NB4 (cell line): ENCODE measurements at regions not wholly inside any gene's neighbourhood (a gene's known extent, or its start where the extent isn't known, plus 50 kb on each side); places are given as distances from the start of the nearest gene placed in this dataset.
"Not testable (repeated sequence)": the region's sequence is repeated elsewhere in the genome, so short reads cannot be mapped to it uniquely, and the experiment has no call there.

ENCODE experiments used
- MAX ChIP-seq: IDR thresholded peaks from 2 replicates; pipeline ENCODE4 v1.6.1; 2011; ENCODE audit warnings: low read depth, low read length
- MYC ChIP-seq: IDR thresholded peaks from 2 replicates; pipeline ENCODE4 v1.6.1; 2011; ENCODE audit warnings: low read depth, low read length
- POLR2A ChIP-seq: IDR thresholded peaks from 2 replicates; pipeline ENCODE4 v1.6.1; 2011; ENCODE audit warnings: mild to moderate bottlenecking; ENCODE audit not compliant: insufficient read length; ENCODE audit errors: extremely low read depth
- TF ChIP-seq, protein P1 (sequence below): IDR thresholded peaks from one replicate; pipeline ENCODE4 v1.5.1; 2012; ENCODE audit warnings: low read depth, low read length

DNA sequence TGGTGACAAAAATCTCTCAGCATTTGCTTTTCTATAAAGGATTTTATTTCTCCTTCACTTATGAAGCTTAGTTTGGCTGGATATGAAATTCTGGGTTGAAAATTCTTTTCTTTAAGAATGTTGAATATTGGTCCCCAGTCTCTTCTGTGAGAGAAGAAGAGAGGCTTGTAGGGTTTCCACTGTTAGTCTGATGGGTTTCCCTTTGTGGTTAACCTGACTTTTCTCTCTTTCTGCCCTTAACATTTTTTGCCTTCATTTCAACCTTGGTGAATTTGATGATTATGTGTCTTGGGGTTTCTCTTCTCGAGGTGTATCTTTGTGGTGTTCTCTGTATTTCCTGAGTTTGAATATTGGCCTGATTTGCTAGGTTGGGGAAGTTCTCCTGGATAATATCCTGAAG is 116.9 kb upstream of the ZEB2 start:
- TF ChIP-seq MAX, POLR2A, MYC: not testable (repeated sequence)
- TF ChIP-seq, protein P1, sequence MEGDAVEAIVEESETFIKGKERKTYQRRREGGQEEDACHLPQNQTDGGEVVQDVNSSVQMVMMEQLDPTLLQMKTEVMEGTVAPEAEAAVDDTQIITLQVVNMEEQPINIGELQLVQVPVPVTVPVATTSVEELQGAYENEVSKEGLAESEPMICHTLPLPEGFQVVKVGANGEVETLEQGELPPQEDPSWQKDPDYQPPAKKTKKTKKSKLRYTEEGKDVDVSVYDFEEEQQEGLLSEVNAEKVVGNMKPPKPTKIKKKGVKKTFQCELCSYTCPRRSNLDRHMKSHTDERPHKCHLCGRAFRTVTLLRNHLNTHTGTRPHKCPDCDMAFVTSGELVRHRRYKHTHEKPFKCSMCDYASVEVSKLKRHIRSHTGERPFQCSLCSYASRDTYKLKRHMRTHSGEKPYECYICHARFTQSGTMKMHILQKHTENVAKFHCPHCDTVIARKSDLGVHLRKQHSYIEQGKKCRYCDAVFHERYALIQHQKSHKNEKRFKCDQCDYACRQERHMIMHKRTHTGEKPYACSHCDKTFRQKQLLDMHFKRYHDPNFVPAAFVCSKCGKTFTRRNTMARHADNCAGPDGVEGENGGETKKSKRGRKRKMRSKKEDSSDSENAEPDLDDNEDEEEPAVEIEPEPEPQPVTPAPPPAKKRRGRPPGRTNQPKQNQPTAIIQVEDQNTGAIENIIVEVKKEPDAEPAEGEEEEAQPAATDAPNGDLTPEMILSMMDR, result not testable (repeated sequence)
